H9 (cell line): ENCODE measurements at regions not wholly inside any gene's neighbourhood (a gene's known extent, or its start where the extent isn't known, plus 50 kb on each side); places are given as distances from the start of the nearest gene placed in this dataset.

Experiments used
- DNase-seq: peaks from one replicate; pipeline ENCODE4 v3.0.0-alpha.2; 2017
- H2AFZ ChIP-seq: one replicate; pipeline ENCODE4 v1.6.1; 2013; ENCODE audit warnings: mild to moderate bottlenecking, low read length, control low read depth, moderate library complexity
- H2AK5ac ChIP-seq: 2 replicates; pipeline ENCODE4 v1.6.1; 2013; ENCODE audit warnings: low read length, control low read depth, mixed read lengths; ENCODE audit not compliant: insufficient read length
- H2BK120ac ChIP-seq: one replicate; pipeline ENCODE4 v1.6.1; 2013; ENCODE audit warnings: low read depth, mild to moderate bottlenecking, low read length, control low read depth, inconsistent platforms; ENCODE audit not compliant: poor library complexity, severe bottlenecking
- H2BK12ac ChIP-seq: 2 replicates; pipeline ENCODE4 v1.6.1; 2013; ENCODE audit warnings: low read length, control low read depth, mixed read lengths, low read depth; ENCODE audit not compliant: insufficient read length
- H2BK15ac ChIP-seq: 2 replicates; pipeline ENCODE4 v1.6.1; 2013; ENCODE audit warnings: low read depth, low read length, control low read depth
- H2BK20ac ChIP-seq: one replicate; pipeline ENCODE4 v1.6.1; 2013; ENCODE audit warnings: low read depth, mild to moderate bottlenecking, low read length, control low read depth, inconsistent platforms; ENCODE audit not compliant: poor library complexity, severe bottlenecking
- H2BK5ac ChIP-seq: 2 replicates; pipeline ENCODE4 v1.6.1; 2013; ENCODE audit warnings: low read length, control low read depth, mixed read lengths; ENCODE audit not compliant: insufficient read length
- H3K14ac ChIP-seq: 2 replicates; pipeline ENCODE4 v1.6.1; 2013; ENCODE audit warnings: low read length, control low read depth; ENCODE audit not compliant: insufficient read depth
- H3K18ac ChIP-seq: 2 replicates; pipeline ENCODE4 v1.6.1; 2013; ENCODE audit warnings: low read depth, mild to moderate bottlenecking, mixed read lengths, low read length, control low read depth; ENCODE audit not compliant: insufficient read length
- H3K23ac ChIP-seq: 2 replicates; pipeline ENCODE4 v1.6.1; 2013; ENCODE audit warnings: low read length, control low read depth, mixed read lengths, low read depth; ENCODE audit not compliant: insufficient read length
- H3K23me2 ChIP-seq: 2 replicates; pipeline ENCODE4 v1.6.1; 2013; ENCODE audit warnings: low read depth, mild to moderate bottlenecking, mixed read lengths, low read length, control low read depth; ENCODE audit not compliant: insufficient read length, poor library complexity, severe bottlenecking
- H3K27ac ChIP-seq: 2 replicates; pipeline ENCODE4 v1.5.1; 2013; ENCODE audit warnings: low read length, control low read depth, mixed read lengths, low read depth; ENCODE audit not compliant: insufficient read length
- H3K27me3 ChIP-seq: 2 replicates; pipeline ENCODE4 v1.6.1; 2013; ENCODE audit warnings: low read length, control low read depth, inconsistent platforms; ENCODE audit not compliant: insufficient read depth
- H3K4ac ChIP-seq: 2 replicates; pipeline ENCODE4 v1.6.1; 2013; ENCODE audit warnings: low read depth, mild to moderate bottlenecking, control low read depth, inconsistent platforms, low read length, moderate library complexity
- H3K4me1 ChIP-seq: 2 replicates; pipeline ENCODE4 v1.6.1; 2013; ENCODE audit warnings: low read length, control low read depth, inconsistent platforms; ENCODE audit not compliant: insufficient read depth
- H3K4me2 ChIP-seq: 2 replicates; pipeline ENCODE4 v1.6.1; 2013; ENCODE audit warnings: low read length, control low read depth, mixed read lengths; ENCODE audit not compliant: insufficient read length, insufficient read depth
- H3K56ac ChIP-seq: 2 replicates; pipeline ENCODE4 v1.6.1; 2013; ENCODE audit warnings: low read depth, mild to moderate bottlenecking, mixed read lengths, low read length, control low read depth; ENCODE audit not compliant: insufficient read length
- H3K79me1 ChIP-seq: 2 replicates; pipeline ENCODE4 v1.6.1; 2013; ENCODE audit warnings: low read depth, mild to moderate bottlenecking, moderate library complexity, low read length, control low read depth, inconsistent platforms; ENCODE audit not compliant: insufficient read depth, poor library complexity, severe bottlenecking
- H3K79me2 ChIP-seq: 2 replicates; pipeline ENCODE4 v1.6.1; 2013; ENCODE audit warnings: low read length, control low read depth, inconsistent platforms; ENCODE audit not compliant: insufficient read depth
- H3K9ac ChIP-seq: 2 replicates; pipeline ENCODE4 v1.6.1; 2013; ENCODE audit warnings: low read length, control low read depth, mixed read lengths; ENCODE audit not compliant: insufficient read length; ENCODE audit errors: extremely low read depth
- H3K9me3 ChIP-seq: one replicate; pipeline ENCODE4 v1.6.1; 2013; ENCODE audit warnings: low read depth, low read length, inconsistent platforms; ENCODE audit not compliant: control insufficient read depth
- H3T11ph ChIP-seq: one replicate; pipeline ENCODE4 v1.6.1; 2013; ENCODE audit warnings: mild to moderate bottlenecking, low read length, control low read depth, inconsistent platforms
- H4K20me1 ChIP-seq: one replicate; pipeline ENCODE4 v1.6.1; 2013; ENCODE audit not compliant: control insufficient read depth, insufficient read length, insufficient read depth
- H4K5ac ChIP-seq: 2 replicates; pipeline ENCODE4 v1.6.1; 2013; ENCODE audit warnings: low read depth, mild to moderate bottlenecking, mixed read lengths, low read length, control low read depth; ENCODE audit not compliant: insufficient read length
- H4K8ac ChIP-seq: replicated peaks from 2 replicates; pipeline ENCODE4 v1.6.1; 2013; ENCODE audit warnings: low read length, control low read depth, mixed read lengths, low read depth; ENCODE audit not compliant: insufficient read length
- H4K91ac ChIP-seq: 2 replicates; pipeline ENCODE4 v1.6.1; 2013; ENCODE audit warnings: low read depth, mild to moderate bottlenecking, moderate library complexity, mixed read lengths, low read length, control low read depth; ENCODE audit not compliant: insufficient read length
- H3K27ac Mint-ChIP-seq, 3 experiments: 2 replicates in 2 of 3; 3 replicates in 1 of 3; pipeline ENCODE4 v1.8.0; 2020 to 2021; ENCODE audit warnings: mixed read lengths in 3 of 3, mild to moderate bottlenecking in 1 of 3, moderate library complexity in 1 of 3
- H3K27me3 Mint-ChIP-seq: 2 replicates; pipeline ENCODE4 v1.8.0; 2021; ENCODE audit warnings: low read depth, mild to moderate bottlenecking, moderate library complexity, mixed read lengths
- H3K36me3 Mint-ChIP-seq, 3 experiments: 2 replicates in 2 of 3; 3 replicates in 1 of 3; pipeline ENCODE4 v1.8.0; 2020 to 2021; ENCODE audit warnings: low read depth in 3 of 3, mixed read lengths in 3 of 3; ENCODE audit not compliant: insufficient read depth in 1 of 3
- H3K4me1 Mint-ChIP-seq, 2 experiments: 2 replicates each; pipeline ENCODE4 v1.8.0; 2020; ENCODE audit warnings: mixed read lengths in 2 of 2
- H3K4me3 Mint-ChIP-seq, 2 experiments: 2 replicates in 1 of 2; 3 replicates in 1 of 2; pipeline ENCODE4 v1.8.0; 2020 to 2021; ENCODE audit warnings: mild to moderate bottlenecking in 2 of 2, mixed read lengths in 2 of 2, moderate library complexity in 1 of 2
- H3K9me3 Mint-ChIP-seq, 2 experiments: 2 replicates in 1 of 2; 3 replicates in 1 of 2; pipeline ENCODE4 v1.8.0; 2020; ENCODE audit warnings: mild to moderate bottlenecking in 2 of 2, mixed read lengths in 2 of 2, moderate library complexity in 1 of 2
- CTCF ChIP-seq: fragments of 200-600 bp; sonication (generic); conservative IDR thresholded peaks from 3 replicates; pipeline ENCODE4 v1.8.0; 2021; ENCODE audit warnings: antibody characterized with exemption, mild to moderate bottlenecking
- WGBS: extraction: QIAGEN DNeasy Blood & Tissue Kit; methylation state at CpG from one replicate; pipeline ENCODE4 v1.1.7; 2013; ENCODE audit warnings: missing lambda C conversion rate, low lambda C conversion rate, mixed read lengths; ENCODE audit not compliant: insufficient read length; ENCODE audit errors: extremely low coverage; 5-methylcytosine and 5-hydroxymethylcytosine counted together

- Histone ChIP-seq H4K91ac (no peak overlapping the region), H3T11ph (no peak overlapping the region), H2BK120ac (no peak overlapping the region), H3K27ac (no peak overlapping the region), H3K56ac (no peak overlapping the region), H3K14ac (no peak overlapping the region), H3K23ac (no peak overlapping the region), H3K4ac (no peak overlapping the region), H3K9ac (no peak overlapping the region), H3K79me2 (no peaks in the 10 kb centered on the region), H4K5ac (no peak overlapping the region), H4K20me1 (no peaks in the 10 kb centered on the region), H2BK5ac (no peak overlapping the region), H4K8ac (no peak overlapping the region), H3K27me3 (no peaks in the 10 kb centered on the region), H2AK5ac (no peak overlapping the region), H2BK20ac (no peak overlapping the region), H3K18ac (no peak overlapping the region), H3K4me1 (0 out of 2 replicates have a peak, but pooled peaks cover 5% of the 10 kb centered on the region), H2AFZ (no peak overlapping the region), H3K79me1 (no peaks in the 10 kb centered on the region), H2BK15ac (no peak overlapping the region), H3K23me2 (no peaks in the 10 kb centered on the region), H3K4me2 (no peak overlapping the region), H3K9me3 (no peaks in the 10 kb centered on the region), H2BK12ac (no peak overlapping the region)
- Mint-ChIP-seq H3K36me3 (no peaks in the 10 kb centered on the region; a peak in 1 of 7 replicates), H3K27me3 (peaks cover 8% of the 10 kb centered on the region), H3K9me3 (no peaks in the 10 kb centered on the region), H3K27ac (peak overlapping the region in 1 of 3 experiments; percentile 61; a peak in 1 of 7 replicates), H3K4me1 (peaks cover 7 to 10% of the 10 kb centered on the region in 2 experiments; a peak in 3 of 4 replicates), H3K4me3 (no peak overlapping the region)
- no peak for DNase-seq
- no peak for TF ChIP-seq CTCF
- no CpG with 5 or more reads among the region's 9 CpGs for WGBS
These were observed 367.0 kb upstream of the CADM1 start for GRCh38 chr11:115871161-115871760.
